ENCODE measurements at regions not wholly inside any gene's neighbourhood (a gene's known extent, or its start where the extent isn't known, plus 50 kb on each side); places are given as distances from the start of the nearest gene placed in this dataset.
"Not testable (repeated sequence)": the region's sequence is repeated elsewhere in the genome, so short reads cannot be mapped to it uniquely, and the experiment has no call there.

DNA sequence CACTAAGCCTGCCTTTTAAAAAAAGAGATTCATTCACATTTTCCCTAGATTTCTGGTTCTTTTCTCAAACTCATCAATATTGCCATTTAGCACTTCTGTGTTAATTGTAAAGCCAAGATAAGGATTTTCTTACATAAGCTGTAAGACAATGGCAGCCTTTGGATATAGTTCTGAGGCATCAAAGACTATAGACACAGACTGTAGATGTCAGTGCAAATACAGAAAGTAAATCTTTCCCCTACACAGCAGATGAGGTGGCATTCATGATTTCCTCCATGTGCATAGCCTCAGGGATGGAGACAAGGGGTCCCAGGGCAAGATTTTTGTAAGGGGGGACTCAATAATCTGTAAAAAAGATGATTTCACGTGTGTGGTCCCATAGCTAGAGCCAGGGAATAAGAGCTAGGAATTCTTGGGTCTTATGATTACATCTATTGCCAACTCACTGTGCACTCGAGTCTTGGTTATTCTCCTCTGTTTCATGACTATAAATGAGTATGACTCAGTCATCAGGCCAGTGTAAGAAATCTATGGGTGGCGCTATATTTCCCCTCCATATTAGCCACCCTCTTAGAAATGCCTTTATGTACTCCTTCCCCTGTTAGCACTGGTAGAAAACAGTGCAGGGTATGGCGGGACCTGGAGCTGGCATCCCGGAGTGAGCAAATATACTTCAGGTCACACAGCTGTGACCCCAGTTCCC, 207.5 kb downstream of the EXOC5 start:
- DNase-seq (ENCODE audit: low read depth in 4 of 4, low spot score in 3 of 4) = no peak

DNA sequence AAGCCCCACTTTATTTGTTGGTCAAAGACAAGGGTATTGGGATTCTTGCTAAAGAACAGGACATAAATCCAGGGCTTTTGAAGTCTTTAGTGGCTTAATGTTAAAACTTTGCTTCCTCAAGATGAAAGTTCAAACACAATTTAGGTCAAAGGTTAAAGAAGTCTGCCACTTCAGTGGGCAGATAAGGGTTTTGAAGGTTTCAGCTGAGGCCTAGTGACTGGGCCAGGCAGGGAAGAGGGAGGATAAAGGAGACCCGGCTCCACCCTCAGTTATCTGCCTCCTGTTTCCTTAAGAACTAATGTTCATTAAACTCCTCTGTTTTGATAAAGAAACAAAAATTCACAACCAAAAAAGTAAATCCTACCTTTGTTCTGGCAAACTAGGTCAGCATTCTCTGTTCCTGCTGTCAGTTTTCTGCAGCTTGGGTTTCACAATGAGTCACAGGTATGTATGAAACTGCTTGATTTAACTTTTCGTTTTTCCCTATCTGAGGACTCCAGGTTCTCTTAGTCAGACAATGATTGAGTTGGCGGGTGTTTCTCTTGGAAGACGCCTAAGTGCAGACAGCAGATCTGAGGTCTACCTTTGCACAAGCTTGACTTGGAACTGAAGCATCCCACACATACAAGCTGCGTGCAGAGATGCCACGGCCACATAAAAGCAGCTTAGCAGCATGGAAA, 208.3 kb downstream of the EXOC5 start:
- DNase-seq (ENCODE audit: low read depth in 4 of 4, low spot score in 3 of 4) = no peak

DNA sequence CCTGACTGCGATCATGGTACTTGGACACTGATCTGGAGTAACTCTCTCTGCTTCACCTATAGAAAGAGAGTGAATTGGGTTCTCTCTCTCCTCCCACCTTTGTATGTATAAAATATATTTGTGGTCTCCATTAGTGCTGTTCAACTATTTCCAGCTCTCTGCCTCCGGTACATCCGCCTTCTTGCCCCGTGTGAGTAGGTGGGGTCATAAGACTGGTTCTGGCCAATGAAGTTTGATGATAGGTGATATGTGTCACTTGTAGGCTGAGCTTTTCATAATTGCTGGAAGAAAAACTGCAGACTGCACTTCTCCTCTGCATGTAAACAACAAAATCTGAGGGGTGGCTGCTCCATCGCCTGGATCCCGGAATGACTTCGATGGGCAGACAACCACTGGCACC, 210.4 kb downstream of the EXOC5 start:
- no peak for DNase-seq (ENCODE audit: low read depth in 4 of 4, low spot score in 3 of 4)

DNA sequence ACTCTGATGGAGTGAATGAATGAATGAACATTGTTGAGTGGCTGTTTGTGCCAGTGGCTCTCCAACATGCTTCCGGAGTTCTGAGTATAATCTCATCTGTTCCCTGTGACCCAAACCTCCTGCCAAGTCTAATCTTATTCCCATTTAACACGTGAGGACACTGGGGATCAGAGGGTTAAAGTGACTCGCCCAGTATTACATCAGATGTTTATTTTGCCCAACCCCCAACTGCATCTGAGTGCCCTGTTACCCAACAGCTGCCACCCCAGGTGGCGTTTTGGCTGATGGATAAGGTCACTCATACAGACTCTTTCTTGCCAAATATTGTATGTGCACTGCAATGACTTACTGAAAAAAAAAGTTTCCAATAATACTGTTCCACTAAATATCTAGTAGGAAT, 210.9 kb downstream of the EXOC5 start:
- DNase-seq (ENCODE audit: low read depth in 4 of 4, low spot score in 3 of 4) = no peak

DNA sequence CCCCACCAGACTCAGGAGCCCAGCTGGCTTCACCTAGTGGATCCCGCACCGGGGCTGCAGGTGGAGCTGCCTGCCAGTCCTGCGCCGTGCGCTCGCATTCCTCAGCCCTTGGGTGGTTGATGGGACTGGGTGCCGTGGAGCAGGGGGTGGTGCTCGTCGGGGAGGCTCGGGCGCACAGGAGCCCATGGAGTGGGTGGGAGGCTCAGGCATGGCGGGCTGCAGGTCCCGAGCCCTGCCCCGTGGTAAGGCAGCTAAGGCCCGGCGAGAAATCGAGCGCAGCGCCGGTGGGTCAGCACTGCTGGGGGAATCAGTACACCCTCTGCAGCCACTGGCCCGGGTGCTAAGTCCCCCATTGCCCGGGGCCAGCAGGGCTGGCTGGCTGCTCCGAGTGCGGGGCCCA, 212.2 kb downstream of the EXOC5 start:
- not testable (repeated sequence) for DNase-seq (ENCODE audit: low read depth in 4 of 4, low spot score in 3 of 4)

DNA sequence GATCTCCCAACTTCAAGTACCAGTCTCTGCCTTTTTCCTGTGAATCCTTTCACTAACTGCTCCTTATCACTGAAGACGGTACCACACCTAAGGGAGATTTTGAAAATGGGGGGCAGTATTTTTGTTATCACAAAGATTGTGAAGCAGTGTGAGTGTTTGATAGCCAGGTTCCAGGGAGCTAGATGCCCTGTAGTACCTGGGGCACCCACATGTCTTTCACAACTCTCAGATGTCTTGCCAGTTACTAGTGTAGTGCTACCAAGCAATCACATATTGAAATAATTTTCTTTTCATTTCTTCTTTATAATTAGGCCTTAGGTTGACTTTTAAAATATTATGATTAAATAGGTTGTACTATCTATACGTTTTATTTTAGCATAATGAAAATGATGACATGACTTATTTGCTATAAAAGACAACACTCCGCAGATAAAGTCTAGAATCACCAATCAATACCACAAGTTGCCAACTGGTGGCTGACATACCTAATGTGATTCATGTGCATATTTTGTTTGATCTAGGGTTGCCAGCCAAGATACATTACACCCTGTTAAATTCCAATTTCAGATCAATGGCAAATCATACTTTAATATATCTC, 215.9 kb downstream of the EXOC5 start:
- no peak for DNase-seq (ENCODE audit: low read depth in 4 of 4, low spot score in 3 of 4)

DNA sequence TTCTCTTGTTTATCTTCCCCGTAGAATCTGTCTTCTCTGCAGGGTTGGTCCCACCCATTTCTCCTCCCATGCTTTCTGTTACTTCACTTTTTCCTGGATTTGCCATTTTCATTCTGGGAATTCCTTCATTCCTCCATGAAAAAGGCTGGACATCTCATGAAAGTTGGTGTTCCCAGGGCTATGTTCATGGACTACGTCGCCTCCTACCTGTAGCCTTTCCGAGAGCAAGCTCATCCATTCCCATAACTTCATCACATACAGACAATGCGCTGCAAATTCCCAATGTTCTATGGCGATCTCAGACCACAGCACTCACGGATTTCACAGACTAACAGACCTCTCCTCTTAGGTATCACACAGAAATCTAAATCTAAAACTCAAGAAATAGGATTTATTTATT, 217.1 kb downstream of the EXOC5 start:
- no peak for DNase-seq (ENCODE audit: low read depth in 4 of 4, low spot score in 3 of 4)

DNA sequence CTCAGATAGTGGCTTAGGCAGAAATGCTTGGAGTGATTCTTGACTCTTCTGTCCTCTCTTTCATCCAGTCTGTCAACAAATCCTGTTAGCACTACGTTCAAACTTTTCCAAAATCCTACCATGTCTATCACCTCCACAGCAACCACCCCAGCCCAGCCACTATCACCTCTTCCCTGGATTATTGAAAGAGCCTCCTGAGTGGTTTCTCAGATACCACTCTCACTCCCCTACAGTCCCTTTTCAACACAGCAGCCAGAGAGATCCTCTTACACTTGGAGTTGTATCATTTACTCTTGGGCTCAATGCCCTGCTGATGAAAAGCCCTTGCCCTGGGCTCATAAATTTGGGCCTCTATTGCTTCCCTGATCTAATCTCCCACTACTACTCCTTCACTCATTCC, 218.9 kb downstream of the EXOC5 start:
- no peak for DNase-seq (ENCODE audit: low read depth in 4 of 4, low spot score in 3 of 4)

DNA sequence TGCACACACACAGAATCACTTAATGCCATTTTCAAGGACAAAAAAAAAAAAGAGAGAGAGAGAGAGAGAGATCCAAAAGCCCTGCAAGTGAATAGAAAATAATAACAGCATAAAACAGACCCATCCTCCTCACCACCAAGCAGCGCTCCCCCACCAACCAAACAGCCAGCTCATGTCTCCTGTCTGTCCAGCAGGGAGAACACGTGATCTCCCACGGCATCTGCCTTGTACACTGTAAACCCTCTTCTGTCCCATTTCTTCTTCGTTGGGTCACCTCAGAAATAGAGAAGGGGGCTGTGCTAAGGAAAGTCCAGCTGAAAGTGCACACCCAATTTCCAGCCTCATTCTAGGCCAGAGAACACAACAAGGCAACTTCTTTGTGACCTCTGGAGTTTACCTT, 222.5 kb downstream of the EXOC5 start:
- DNase-seq (ENCODE audit: low read depth in 4 of 4, low spot score in 3 of 4) = no peak

DNA sequence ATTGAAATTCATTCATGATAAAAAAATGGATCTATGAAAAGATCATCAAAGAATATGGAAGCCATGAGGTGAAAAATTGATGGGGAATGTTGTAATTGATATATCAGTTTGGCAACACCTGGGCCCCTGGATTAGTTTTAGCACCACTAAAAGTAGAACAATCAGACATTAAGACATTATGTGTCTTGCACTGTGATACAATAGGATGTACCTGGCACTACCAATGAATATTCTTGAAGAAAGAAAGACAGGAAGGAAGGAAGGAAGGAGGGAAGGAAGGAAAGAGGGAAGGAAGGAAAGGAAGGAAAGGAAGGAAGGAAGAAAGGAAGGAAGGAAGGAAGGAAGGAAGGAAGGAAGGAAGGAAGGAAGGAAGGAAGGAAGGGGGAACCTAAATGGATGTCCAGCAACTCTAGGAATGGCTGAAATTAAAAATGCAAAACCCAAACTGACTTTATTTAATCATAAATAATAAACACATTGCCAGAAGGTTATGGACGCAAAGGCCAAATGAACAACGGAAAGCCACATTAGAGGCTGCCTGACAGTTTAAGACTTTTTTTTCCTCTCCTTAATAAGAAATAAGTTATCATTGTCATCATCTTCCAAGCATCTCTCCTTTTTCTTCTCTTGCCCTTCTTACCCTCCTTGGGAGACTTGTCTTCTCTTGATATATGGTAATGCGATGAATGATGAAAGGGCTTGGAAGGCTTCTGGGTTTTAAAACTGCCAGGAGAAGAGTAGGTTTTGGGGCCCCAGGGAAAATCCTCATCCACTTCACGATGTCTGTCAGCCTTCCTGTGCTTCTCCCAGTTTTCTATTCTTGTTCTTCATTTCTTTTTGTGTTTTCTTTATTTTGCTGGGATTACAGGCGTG, 224.4 kb downstream of the EXOC5 start:
- not testable (repeated sequence) for DNase-seq (ENCODE audit: low read depth in 4 of 4, low spot score in 3 of 4)

DNA sequence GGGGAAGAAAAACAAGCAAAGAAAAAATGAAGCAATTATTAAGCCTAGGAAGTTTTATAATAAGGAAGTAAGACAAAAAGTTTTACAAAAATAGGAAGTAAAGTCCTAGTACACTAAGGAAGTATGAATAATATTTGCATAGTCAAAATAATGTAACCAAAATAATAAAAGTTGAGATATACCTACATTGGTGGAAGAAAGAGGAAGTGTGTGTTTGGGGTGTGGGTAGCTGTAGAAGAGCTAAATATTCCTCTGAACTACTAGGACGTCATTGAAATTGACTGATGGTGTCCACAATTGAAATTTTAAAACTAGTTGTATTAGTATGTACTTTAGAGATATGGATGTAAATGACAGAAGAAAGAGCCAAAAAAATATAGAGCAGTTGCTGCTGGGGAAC, 228.4 kb upstream of the OTX2 start:
- DNase-seq (ENCODE audit: low read depth in 4 of 4, low spot score in 3 of 4) = no peak

DNA sequence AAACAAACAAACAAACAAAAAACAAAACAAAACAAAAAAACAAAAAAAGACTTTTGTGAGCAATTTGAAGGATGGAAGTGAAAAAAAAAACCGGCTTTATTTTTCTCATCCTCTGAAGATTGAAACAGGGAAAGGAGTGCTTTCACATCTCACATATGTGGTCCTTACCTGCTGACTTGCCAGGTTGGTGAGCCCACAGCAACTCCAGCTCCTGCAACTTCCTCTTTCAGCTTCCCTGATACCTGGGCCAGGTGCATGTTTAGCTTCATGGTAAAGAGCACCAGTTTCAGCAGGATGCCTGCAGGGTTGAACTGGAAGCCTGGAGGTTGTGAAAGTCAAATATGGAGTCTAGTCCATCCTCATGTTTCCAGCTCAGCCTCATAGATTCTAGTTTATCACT, 221.2 kb upstream of the OTX2 start:
- DNase-seq (ENCODE audit: low read depth in 4 of 4, low spot score in 3 of 4) = no peak

DNA sequence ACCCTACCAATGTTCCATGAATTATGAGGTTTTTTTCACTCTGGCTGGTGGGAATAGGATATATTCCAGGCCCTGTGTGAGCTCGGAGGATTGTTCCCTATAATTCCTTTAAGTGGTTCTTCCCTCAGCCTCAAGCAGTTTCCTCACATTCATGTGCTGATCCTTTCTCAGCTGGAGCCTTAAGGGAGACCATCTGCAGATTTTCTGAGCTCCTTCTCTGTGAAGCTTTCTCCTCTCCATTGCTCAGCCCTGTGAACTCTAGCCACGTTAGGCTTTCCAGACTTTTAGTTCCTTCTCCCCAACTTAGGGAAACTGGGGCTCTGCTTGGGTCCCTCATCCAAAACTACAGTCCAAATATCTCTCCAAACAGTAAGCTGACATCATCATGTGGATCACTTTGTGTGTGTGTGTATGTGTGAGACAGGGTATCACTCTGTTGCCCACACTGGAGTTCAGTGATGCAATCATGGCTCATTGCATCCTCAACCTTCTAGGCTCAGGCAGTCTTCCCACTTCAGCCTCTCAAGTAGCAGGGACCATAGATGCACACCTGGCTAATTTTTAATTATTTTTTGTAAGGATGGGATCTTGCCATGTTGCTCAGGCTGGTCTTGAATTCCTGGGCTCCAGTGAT, 219.5 kb upstream of the OTX2 start:
- DNase-seq (ENCODE audit: low read depth in 4 of 4, low spot score in 3 of 4) = no peak

DNA sequence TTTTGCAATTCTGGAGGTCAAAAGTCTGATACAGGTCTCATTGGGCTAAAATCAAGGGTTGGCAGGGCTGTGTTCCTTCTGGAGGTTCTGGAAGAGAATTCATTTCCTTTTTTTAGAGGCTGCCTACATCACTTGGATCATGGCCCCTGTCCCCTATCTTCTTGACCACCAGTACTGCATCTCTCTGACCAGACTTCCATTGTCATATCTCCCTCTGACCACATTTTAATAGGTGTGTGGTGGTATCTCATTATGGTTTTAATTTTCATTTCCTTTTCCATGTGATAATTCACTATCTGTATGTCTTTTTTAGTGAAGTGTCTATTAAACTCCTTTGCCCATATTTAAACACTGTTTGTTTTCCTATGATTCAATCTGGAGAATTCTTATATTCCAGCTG, 215.2 kb upstream of the OTX2 start:
- DNase-seq (ENCODE audit: low read depth in 4 of 4, low spot score in 3 of 4) = no peak

DNA sequence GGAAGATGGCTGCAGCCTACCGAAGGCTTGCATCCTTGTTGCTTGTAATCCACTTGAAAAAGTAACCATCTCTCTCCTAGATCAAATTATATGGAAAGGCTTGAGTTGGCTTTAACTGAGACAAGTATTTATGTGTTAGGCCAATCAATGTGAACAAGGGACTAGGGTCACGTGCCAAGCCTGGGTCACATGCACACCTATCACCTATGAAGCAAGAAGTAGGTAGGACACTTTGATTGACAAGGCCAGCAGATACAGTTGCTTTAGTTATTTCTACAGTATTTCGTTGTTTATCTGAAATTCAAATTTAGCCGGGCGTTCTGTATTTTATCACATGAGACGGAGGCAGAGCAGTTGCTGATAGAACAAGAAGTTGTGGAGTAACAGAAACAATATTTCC, 212.3 kb upstream of the OTX2 start:
- DNase-seq (ENCODE audit: low read depth in 4 of 4, low spot score in 3 of 4) = no peak

DNA sequence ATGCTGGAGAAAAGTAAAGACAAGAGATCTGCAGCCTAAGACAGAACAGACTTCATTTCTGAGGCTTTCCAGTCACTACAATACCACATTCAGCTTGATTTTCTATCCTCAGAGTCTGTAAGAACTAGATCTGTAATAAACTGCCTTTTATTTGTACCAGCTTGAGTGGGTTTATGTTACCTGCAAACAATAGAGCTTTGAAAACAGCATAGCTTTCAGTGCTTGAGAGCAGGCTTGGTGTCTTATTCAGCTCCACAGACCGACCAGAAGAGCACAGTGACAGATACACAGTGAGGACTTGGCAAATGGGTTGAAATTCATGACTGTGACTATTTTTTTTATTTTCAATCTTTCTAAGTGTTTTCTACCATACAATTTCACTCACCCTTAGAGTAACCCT, 207.8 kb upstream of the OTX2 start:
- no peak for DNase-seq (ENCODE audit: low read depth in 4 of 4, low spot score in 3 of 4)

DNA sequence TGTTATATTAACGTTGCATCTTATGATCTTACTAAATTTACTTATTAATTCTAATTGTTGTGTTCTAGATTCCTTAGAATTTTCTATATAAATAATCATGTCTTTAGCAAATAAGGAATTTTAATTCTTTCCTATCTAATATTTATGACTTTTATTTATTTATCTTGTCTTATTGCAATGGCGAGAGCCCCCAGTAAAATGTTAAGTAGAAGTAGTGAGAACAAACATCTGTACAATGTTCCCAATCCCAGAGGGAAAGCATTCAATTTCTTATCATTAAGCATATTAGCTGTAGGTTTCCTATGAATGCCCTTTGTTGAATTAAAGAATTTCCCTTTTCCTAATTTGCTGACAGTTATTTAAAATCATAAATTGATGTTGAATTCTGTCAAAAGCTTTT, 203.7 kb upstream of the OTX2 start:
- no peak for DNase-seq (ENCODE audit: low read depth in 4 of 4, low spot score in 3 of 4)

DNA sequence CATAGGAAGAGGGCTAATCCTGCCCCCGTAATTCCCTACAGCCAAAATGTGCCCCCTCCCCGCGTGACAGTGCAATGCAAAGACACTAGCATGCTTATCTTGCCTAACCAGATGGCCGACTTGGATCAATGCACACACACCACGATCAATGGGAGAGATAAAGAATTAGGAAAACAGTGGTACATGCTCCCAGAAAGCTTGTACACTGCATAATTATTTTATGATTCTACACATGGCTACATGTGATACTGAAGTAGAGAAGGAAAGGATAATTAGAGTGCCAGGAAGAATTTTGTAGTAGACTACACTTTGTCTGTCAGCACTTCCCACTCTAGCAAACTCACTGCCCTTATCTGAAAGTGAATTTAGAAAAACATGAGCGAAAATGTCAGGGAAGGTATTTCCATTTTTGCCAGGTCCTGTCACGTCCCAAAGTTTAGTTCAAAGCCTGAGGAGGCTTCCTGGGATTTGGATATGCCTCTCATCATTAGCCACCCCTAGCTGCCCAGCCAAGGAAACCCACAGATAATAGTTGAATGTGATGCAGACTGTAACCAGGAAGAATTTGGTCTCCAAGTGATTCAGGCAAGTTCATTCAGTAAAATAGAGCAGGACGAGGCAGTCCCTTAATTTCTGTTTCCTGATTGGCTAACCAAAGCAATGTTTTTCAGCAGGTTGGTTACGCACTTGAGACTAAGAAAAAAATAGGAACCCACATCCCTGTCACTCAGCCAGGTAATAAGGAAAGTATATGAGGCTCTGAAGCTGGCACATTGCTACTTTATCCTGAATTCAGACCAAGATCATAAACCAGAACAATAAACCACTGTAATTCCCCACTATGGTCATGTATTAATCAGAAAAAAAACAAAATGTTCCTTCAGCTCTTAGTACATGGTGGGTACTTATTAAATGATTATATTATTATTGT, 199.6 kb upstream of the OTX2 start:
- DNase-seq (ENCODE audit: low read depth in 4 of 4, low spot score in 3 of 4) = no peak

DNA sequence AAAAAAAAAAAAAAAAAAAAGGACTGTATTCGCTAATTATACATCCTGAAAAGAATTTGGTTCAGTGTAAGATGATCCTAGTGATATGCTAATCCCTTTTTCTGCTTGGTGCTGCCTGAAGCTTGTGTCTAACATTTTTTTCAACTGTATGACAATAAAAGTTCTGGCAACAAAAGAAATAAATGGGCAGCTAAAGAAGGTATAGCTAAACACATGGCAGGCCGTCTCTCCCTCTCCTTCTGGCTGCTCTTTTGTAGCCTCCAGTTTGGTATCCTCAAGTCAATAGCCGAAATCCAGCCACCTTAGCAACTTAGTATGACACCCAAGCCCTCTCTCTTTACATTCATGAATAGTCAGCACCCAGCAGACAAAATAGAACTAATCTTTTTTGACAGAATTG, 198.3 kb upstream of the OTX2 start:
- no peak for DNase-seq (ENCODE audit: low read depth in 4 of 4, low spot score in 3 of 4)

DNA sequence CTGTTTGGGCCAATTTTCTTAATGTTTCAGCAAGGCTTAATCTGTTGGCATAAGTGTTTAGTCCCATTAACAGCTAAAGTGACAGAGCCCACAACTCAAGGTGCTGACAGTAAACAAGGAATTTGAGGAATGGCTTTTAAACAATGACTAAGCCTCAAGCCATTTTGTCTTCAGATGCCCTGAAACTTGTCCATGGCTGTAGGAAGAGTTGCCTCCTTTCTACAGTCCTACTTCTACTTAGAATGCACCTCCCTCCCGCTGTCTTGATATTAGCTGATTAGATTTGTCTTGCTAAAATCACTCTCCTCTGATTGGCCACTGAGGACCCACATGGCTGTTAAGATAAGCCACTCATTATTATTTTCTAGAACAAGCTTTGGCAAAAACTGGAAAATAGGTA, 188.4 kb upstream of the OTX2 start:
- DNase-seq (ENCODE audit: low read depth in 4 of 4, low spot score in 3 of 4) = no peak
